H1 (cell line): ENCODE measurements at regions not wholly inside any gene's neighbourhood (a gene's known extent, or its start where the extent isn't known, plus 50 kb on each side); places are given as distances from the start of the nearest gene placed in this dataset.

Experiments
- CTCF ChIA-PET: fragments of 300-600 bp; sonication (Branson Sonifier 250); formaldehyde crosslinking; loops from one replicate; lab custom pipeline; 2021; ENCODE audit not compliant: partially characterized antibody; lab: Charles Lee
- POLR2A ChIA-PET: fragments of 300-600 bp; sonication (Branson Sonifier 250); formaldehyde crosslinking; loops from one replicate; lab custom pipeline; 2021; ENCODE audit warnings: inconsistent platforms; ENCODE audit not compliant: partially characterized antibody; lab: Charles Lee
- DNase-seq, 2 experiments: peaks; one replicate each; pipeline versions ENCODE4 v3.0.0 to v3.0.0-alpha.2; 2010 to 2022; ENCODE audit warnings: low spot score in 2 of 2, low read depth in 1 of 2, mixed read lengths in 1 of 2
- FAIRE-seq: peaks from 2 replicates; lab custom pipeline; 2011; peaks lifted over from hg19 to GRCh38; lab: Jason Lieb, UNC
- H2AFZ ChIP-seq: 2 replicates; pipeline ENCODE4 v1.8.1; 2012; ENCODE audit warnings: low read length, inconsistent platforms
- H2AK5ac ChIP-seq: 2 replicates; pipeline ENCODE4 v1.6.1; 2013; ENCODE audit warnings: low read depth, low read length
- H2BK120ac ChIP-seq: replicated peaks from 2 replicates; pipeline ENCODE3; 2013; ENCODE audit warnings: low read depth, low read length, inconsistent platforms
- H2BK12ac ChIP-seq: 2 replicates; pipeline ENCODE4 v1.6.1; 2013; ENCODE audit warnings: low read depth, low read length
- H2BK15ac ChIP-seq: 2 replicates; pipeline ENCODE4 v1.6.1; 2013; ENCODE audit warnings: low read length
- H2BK20ac ChIP-seq: 2 replicates; pipeline ENCODE4 v1.6.1; 2013; ENCODE audit warnings: low read length
- H2BK5ac ChIP-seq: 2 replicates; pipeline ENCODE4 v1.6.1; 2013; ENCODE audit warnings: low read depth, low read length
- H3K14ac ChIP-seq: 2 replicates; pipeline ENCODE4 v1.6.1; 2013; ENCODE audit warnings: inconsistent platforms; ENCODE audit not compliant: insufficient read length
- H3K18ac ChIP-seq: 2 replicates; pipeline ENCODE4 v1.6.1; 2013; ENCODE audit warnings: low read length; ENCODE audit errors: extremely low read depth
- H3K23ac ChIP-seq: 2 replicates; pipeline ENCODE4 v1.6.1; 2013; ENCODE audit warnings: inconsistent platforms; ENCODE audit not compliant: insufficient read length
- H3K23me2 ChIP-seq: 2 replicates; pipeline ENCODE4 v1.6.1; 2013; ENCODE audit warnings: low read depth, low read length
- H3K27ac ChIP-seq: 2 replicates; pipeline ENCODE4 v1.6.1; 2011; ENCODE audit warnings: low read depth, low read length, inconsistent platforms
- H3K27me3 ChIP-seq, 4 experiments: replicated peaks in 1 of 4; 1 replicate in 1 of 4; 2 replicates in 3 of 4; pipeline versions ENCODE4 v1.6.1 to v1.8.1; 2011 to 2013; ENCODE audit warnings: low read length in 3 of 4, mild to moderate bottlenecking in 3 of 4, inconsistent platforms in 2 of 4, mixed read lengths in 2 of 4, moderate library complexity in 1 of 4; ENCODE audit not compliant: control insufficient read depth in 3 of 4, insufficient read depth in 3 of 4; ENCODE audit errors: extremely low read depth in 1 of 4
- H3K36me3 ChIP-seq, 4 experiments: 2 replicates each; pipeline versions ENCODE4 v1.6.1 to v1.8.1; 2011 to 2013; ENCODE audit warnings: mild to moderate bottlenecking in 4 of 4, low read length in 3 of 4, moderate library complexity in 2 of 4, control low read depth in 1 of 4, inconsistent platforms in 1 of 4; ENCODE audit not compliant: insufficient read depth in 4 of 4, control insufficient read depth in 2 of 4
- H3K4ac ChIP-seq: replicated peaks from 2 replicates; pipeline ENCODE3; 2013; ENCODE audit warnings: low read length, low read depth, mixed read lengths, inconsistent platforms; ENCODE audit not compliant: insufficient read length
- H3K4me1 ChIP-seq, 4 experiments: replicated peaks in 1 of 4; 1 replicate in 1 of 4; 2 replicates in 3 of 4; pipeline versions ENCODE4 v1.6.1 to v1.8.1; 2011 to 2013; ENCODE audit warnings: low read length in 3 of 4, inconsistent platforms in 2 of 4, mixed read lengths in 1 of 4; ENCODE audit not compliant: insufficient read depth in 4 of 4, control insufficient read depth in 3 of 4
- H3K4me2 ChIP-seq, 2 experiments: 2 replicates each; pipeline versions ENCODE4 v1.6.1 to v1.8.1; 2011 to 2013; ENCODE audit warnings: low read depth in 2 of 2, low read length in 2 of 2, control low read depth in 1 of 2, inconsistent platforms in 1 of 2, mild to moderate bottlenecking in 1 of 2; ENCODE audit not compliant: insufficient read depth in 1 of 2
- H3K4me3 ChIP-seq, 4 experiments: fragments of 200-600, 300-600 bp in 1 of 4; sonication (generic), shearing (Covaris generic), sonication (Bioruptor Twin) in 1 of 4; 2 replicates each; pipeline versions ENCODE4 v1.5.1 to v1.8.1; 2011 to 2016; ENCODE audit warnings: low read length in 4 of 4, low read depth in 3 of 4, control low read depth in 2 of 4, inconsistent platforms in 2 of 4, mild to moderate bottlenecking in 2 of 4, mixed read lengths in 1 of 4, moderate library complexity in 1 of 4; ENCODE audit not compliant: insufficient read depth in 2 of 4; ENCODE audit errors: extremely low read depth in 1 of 4
- H3K56ac ChIP-seq: replicated peaks from 2 replicates; pipeline ENCODE3; 2013; ENCODE audit warnings: low read depth, mild to moderate bottlenecking, mixed read lengths, low read length, inconsistent platforms; ENCODE audit not compliant: insufficient read length
- H3K79me1 ChIP-seq: 2 replicates; pipeline ENCODE4 v1.6.1; 2013; ENCODE audit warnings: low read depth, low read length, control low read depth
- H3K79me2 ChIP-seq, 2 experiments: 2 replicates each; pipeline versions ENCODE4 v1.6.1 to v1.8.1; 2012 to 2013; ENCODE audit warnings: low read length in 2 of 2, mild to moderate bottlenecking in 2 of 2, inconsistent platforms in 1 of 2; ENCODE audit not compliant: insufficient read depth in 2 of 2, control insufficient read depth in 1 of 2
- H3K9ac ChIP-seq, 4 experiments: replicated peaks in 1 of 4; 1 replicate in 1 of 4; 2 replicates in 3 of 4; pipeline versions ENCODE4 v1.6.1 to v1.8.1; 2011 to 2013; ENCODE audit warnings: low read depth in 3 of 4, low read length in 3 of 4, control low read depth in 2 of 4, mild to moderate bottlenecking in 2 of 4, moderate library complexity in 2 of 4, inconsistent platforms in 1 of 4; ENCODE audit errors: extremely low read depth in 1 of 4
- H3K9me3 ChIP-seq, 2 experiments: 2 replicates each; pipeline versions ENCODE4 v1.6.1 to v1.8.1; 2012 to 2013; ENCODE audit warnings: mild to moderate bottlenecking in 2 of 2, moderate library complexity in 2 of 2, control low read depth in 1 of 2, inconsistent platforms in 1 of 2, low read depth in 1 of 2, low read length in 1 of 2, mixed read lengths in 1 of 2; ENCODE audit not compliant: insufficient read depth in 2 of 2
- H4K20me1 ChIP-seq, 2 experiments: replicated peaks in 1 of 2; 2 replicates each; pipeline versions ENCODE3 to v1.8.1; 2011 to 2013; ENCODE audit warnings: inconsistent platforms in 2 of 2, low read length in 2 of 2, mild to moderate bottlenecking in 1 of 2; ENCODE audit not compliant: insufficient read depth in 2 of 2, control insufficient read depth in 1 of 2
- H4K5ac ChIP-seq: 2 replicates; pipeline ENCODE4 v1.6.1; 2013; ENCODE audit warnings: low read length, low read depth, mixed read lengths, inconsistent platforms; ENCODE audit not compliant: insufficient read length
- H4K8ac ChIP-seq: 2 replicates; pipeline ENCODE4 v1.8.0; 2013; ENCODE audit warnings: mild to moderate bottlenecking, moderate library complexity, low read length, inconsistent platforms; ENCODE audit not compliant: insufficient read depth; ENCODE audit errors: extremely low read depth
- H4K91ac ChIP-seq: replicated peaks from 2 replicates; pipeline ENCODE3; 2013; ENCODE audit warnings: low read length, mixed read lengths, inconsistent platforms; ENCODE audit not compliant: insufficient read length
- POLR2AphosphoS5 ChIP-seq: IDR thresholded peaks from 2 replicates; pipeline ENCODE4 v1.6.1; 2011; ENCODE audit warnings: low read depth, low read length
- SIX5 ChIP-seq: IDR thresholded peaks from 2 replicates; pipeline ENCODE4 v1.6.1; 2011; ENCODE audit warnings: mild to moderate bottlenecking, low read depth, low read length
- SUZ12 ChIP-seq: fragments of 200-600 bp; sonication (generic); IDR thresholded peaks from 2 replicates; pipeline ENCODE4 v1.6.1; 2012; ENCODE audit warnings: mild to moderate bottlenecking, inconsistent platforms, low read length, moderate library complexity, mixed read lengths
- ZNF274 ChIP-seq: IDR thresholded peaks from 2 replicates; pipeline ENCODE4 v1.7.0; 2012; ENCODE audit warnings: low read length, borderline replicate concordance; ENCODE audit errors: extremely low read depth
- WGBS, 2 experiments: shearing (Covaris generic) in 1 of 2; methylation state at CpG; one replicate each; pipeline versions ENCODE4 v1.1.6 to v1.1.7; 2013 to 2015; ENCODE audit warnings: low lambda C conversion rate in 2 of 2, mixed read lengths in 2 of 2, inconsistent platforms in 1 of 2, low coverage in 1 of 2, missing lambda C conversion rate in 1 of 2; ENCODE audit not compliant: insufficient replicate concordance in 2 of 2, insufficient coverage in 1 of 2, insufficient read length in 1 of 2; ENCODE audit errors: extremely low coverage in 1 of 2, missing lambda C conversion rate in 1 of 2; 5-methylcytosine and 5-hydroxymethylcytosine counted together

GRCh38 chr13:74064805-74065312, 69.3 kb downstream of the KLF12 start:
- 93% methylated on average over 1 of the region's 1 CpG; no CpG with 5 or more reads in 1 of the 2 experiments for WGBS, 2 experiments
- Histone ChIP-seq H2BK5ac (no peak overlapping the region), H3K79me1 (no peaks in the 10 kb centered on the region)

More at GRCh38 chr13:74064805-74065312, 69.3 kb downstream of the KLF12 start:
- H3K4me1 ChIP-seq: no peaks in the 10 kb centered on the region
- TF ChIP-seq POLR2AphosphoS5 (no peak), ZNF274 (no peak), SIX5 (no peak), SUZ12 (no peak)
- TF ChIP-seq, all 59 proteins: peak for 0
- Histone ChIP-seq H4K8ac (no peak overlapping the region), H3K27me3 (no peaks in the 10 kb centered on the region), H2BK20ac (no peak overlapping the region), H3K9me3 (no peaks in the 10 kb centered on the region), H2BK15ac (no peak overlapping the region), H4K20me1 (no peaks in the 10 kb centered on the region), H3K27ac (no peak overlapping the region), H2AK5ac (no peak overlapping the region), H4K91ac (no peak overlapping the region), H2BK12ac (no peak overlapping the region), H3K9ac (no peak overlapping the region), H3K79me2 (0 out of 4 replicates have a peak, but pooled peaks cover 0 to 2% of the 10 kb centered on the region in 2 experiments), H3K36me3 (no peaks in the 10 kb centered on the region), H3K56ac (no peak overlapping the region), H3K18ac (no peak overlapping the region), H4K5ac (no peak overlapping the region), H3K4ac (no peak overlapping the region), H2BK120ac (no peak overlapping the region), H3K4me2 (no peak overlapping the region), H3K4me3 (no peak overlapping the region), H2AFZ (no peak overlapping the region), H3K23ac (no peak overlapping the region), H3K14ac (no peak overlapping the region), H3K23me2 (no peaks in the 10 kb centered on the region)
- DNase-seq (no peak), FAIRE-seq (no peak)
- ChIA-PET CTCF (no interaction called here), POLR2A (no interaction called here)
